ENCODE measurements at regions not wholly inside any gene's neighbourhood (a gene's known extent, or its start where the extent isn't known, plus 50 kb on each side); places are given as distances from the start of the nearest gene placed in this dataset.
"Not testable (repeated sequence)": the region's sequence is repeated elsewhere in the genome, so short reads cannot be mapped to it uniquely, and the experiment has no call there.

DNA sequence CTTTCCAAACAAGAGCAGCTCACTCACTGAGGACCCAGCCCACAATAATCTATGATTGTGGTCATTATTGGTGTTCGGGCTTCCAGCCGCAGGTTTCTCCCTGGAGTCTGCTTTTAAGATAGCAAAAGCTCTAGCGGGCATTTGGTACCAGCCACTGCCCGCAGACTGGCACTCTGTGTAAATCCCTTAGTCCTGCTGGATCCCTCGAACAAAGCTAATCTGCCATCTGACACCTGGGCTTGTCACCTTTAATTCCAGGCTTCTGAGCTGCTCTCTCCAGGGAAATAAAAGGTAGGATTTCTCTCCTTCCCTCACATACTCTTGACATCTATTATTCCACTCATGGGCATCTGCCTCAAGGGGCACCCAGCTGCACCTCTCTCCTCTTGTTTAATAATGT, 158.7 kb downstream of the PDCD6IP start:
- Mint-ChIP-seq H3K4me3 (ENCODE audit: unreplicated experiment) (no peak overlapping the region), H3K4me1 (ENCODE audit: low read depth) (peaks cover 3% of the 10 kb centered on the region), H3K36me3 (ENCODE audit: low read depth) (no peaks in the 10 kb centered on the region), H3K9me3 (ENCODE audit: low read depth) (peaks cover 2% of the 10 kb centered on the region), H3K27me3 (ENCODE audit: low read depth) (peaks cover 11% of the 10 kb centered on the region), H3K27ac (ENCODE audit: unreplicated experiment) (no peak overlapping the region)
- no peak for DNase-seq (ENCODE audit: low spot score)
- TF ChIP-seq, protein P1, sequence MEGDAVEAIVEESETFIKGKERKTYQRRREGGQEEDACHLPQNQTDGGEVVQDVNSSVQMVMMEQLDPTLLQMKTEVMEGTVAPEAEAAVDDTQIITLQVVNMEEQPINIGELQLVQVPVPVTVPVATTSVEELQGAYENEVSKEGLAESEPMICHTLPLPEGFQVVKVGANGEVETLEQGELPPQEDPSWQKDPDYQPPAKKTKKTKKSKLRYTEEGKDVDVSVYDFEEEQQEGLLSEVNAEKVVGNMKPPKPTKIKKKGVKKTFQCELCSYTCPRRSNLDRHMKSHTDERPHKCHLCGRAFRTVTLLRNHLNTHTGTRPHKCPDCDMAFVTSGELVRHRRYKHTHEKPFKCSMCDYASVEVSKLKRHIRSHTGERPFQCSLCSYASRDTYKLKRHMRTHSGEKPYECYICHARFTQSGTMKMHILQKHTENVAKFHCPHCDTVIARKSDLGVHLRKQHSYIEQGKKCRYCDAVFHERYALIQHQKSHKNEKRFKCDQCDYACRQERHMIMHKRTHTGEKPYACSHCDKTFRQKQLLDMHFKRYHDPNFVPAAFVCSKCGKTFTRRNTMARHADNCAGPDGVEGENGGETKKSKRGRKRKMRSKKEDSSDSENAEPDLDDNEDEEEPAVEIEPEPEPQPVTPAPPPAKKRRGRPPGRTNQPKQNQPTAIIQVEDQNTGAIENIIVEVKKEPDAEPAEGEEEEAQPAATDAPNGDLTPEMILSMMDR (IDR thresholded peaks at IDR 0.05) = no peak

DNA sequence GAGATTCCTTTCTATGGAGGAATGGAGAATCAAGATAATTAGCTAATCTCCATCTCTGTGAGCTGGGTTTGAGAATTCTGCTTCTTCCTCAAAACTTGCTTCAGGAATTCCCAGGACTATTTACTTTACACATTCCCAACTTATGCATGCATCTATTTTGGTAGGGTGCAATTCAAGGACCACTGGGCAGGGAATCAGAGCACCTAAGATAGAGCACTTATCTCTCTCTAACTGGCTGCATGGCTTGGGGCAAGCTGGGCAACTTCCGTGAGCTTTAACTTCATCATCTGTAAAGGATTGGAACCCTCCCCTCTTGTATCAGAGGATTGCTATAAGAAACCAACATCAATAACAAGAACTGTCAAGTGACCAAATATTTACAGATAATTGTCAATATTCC, 160.2 kb downstream of the PDCD6IP start:
- H3K27ac Mint-ChIP-seq (ENCODE audit: unreplicated experiment) = no peak overlapping the region
- no peaks in the 10 kb centered on the region for H3K36me3 Mint-ChIP-seq (ENCODE audit: low read depth)
- H3K4me1 Mint-ChIP-seq (ENCODE audit: low read depth) = peaks cover 3% of the 10 kb centered on the region
- TF ChIP-seq, protein P1 (IDR thresholded peaks at IDR 0.05) = no peak
- H3K27me3 Mint-ChIP-seq (ENCODE audit: low read depth) = peaks cover 9% of the 10 kb centered on the region
- peaks cover 14% of the 10 kb centered on the region for H3K9me3 Mint-ChIP-seq (ENCODE audit: low read depth)
- DNase-seq (ENCODE audit: low spot score) = no peak
- no peak overlapping the region for H3K4me3 Mint-ChIP-seq (ENCODE audit: unreplicated experiment)

DNA sequence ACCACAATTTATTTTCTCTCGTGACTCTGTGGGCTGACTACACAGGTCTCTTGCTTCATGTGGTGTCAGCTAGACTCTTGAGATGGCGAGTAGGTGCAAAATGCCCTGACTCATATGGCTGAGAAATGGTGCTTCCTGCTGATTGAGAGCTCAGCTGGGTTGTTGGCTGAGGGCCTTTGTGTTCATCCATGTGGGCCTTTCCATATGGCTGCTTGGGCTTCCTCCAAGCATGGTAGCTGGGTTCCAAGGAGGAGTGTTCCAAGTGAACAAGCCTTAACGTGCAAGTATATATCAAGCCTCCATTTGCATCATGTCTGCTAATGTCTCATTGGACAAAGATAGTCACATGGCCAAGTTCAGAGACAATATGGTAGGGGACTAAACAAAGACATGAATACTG, 164.0 kb downstream of the PDCD6IP start:
- Mint-ChIP-seq H3K4me1 (ENCODE audit: low read depth) (peaks cover 3% of the 10 kb centered on the region), H3K9me3 (ENCODE audit: low read depth) (peaks cover 21% of the 10 kb centered on the region), H3K36me3 (ENCODE audit: low read depth) (peaks cover 1% of the 10 kb centered on the region), H3K27ac (ENCODE audit: unreplicated experiment) (no peak overlapping the region), H3K27me3 (ENCODE audit: low read depth) (peaks cover 15% of the 10 kb centered on the region), H3K4me3 (ENCODE audit: unreplicated experiment) (no peak overlapping the region)
- TF ChIP-seq, protein P1 (IDR thresholded peaks at IDR 0.05) = no peak
- DNase-seq (ENCODE audit: low spot score) = no peak

DNA sequence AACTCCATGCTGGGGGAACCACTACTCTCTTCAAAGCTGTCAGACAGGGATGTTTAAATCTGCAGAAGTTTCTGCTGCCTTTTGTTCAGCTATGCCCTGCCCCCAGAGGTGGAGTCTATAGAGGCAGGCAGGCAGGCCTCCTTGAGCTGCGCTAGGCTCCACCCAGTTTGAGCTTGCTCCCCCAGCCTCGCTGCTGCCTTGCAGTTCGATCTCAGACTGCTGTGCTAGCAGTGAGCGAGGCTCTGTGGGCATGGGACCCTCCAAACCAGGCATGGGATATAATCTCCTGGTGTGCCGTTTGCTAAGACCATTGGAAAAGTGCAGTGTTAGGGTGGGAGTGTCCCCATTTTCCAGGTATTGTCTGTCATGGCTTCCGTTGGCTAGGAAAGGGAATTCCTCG, 171.8 kb downstream of the PDCD6IP start:
- H3K27ac Mint-ChIP-seq (ENCODE audit: unreplicated experiment); H3K4me3 Mint-ChIP-seq (ENCODE audit: unreplicated experiment); DNase-seq (ENCODE audit: low spot score); H3K4me1 Mint-ChIP-seq (ENCODE audit: low read depth): not testable (repeated sequence)
- peaks cover 39% of the 10 kb centered on the region for H3K27me3 Mint-ChIP-seq (ENCODE audit: low read depth)
- peaks cover 26% of the 10 kb centered on the region for H3K9me3 Mint-ChIP-seq (ENCODE audit: low read depth)
- H3K36me3 Mint-ChIP-seq (ENCODE audit: low read depth) = peaks cover 12% of the 10 kb centered on the region

DNA sequence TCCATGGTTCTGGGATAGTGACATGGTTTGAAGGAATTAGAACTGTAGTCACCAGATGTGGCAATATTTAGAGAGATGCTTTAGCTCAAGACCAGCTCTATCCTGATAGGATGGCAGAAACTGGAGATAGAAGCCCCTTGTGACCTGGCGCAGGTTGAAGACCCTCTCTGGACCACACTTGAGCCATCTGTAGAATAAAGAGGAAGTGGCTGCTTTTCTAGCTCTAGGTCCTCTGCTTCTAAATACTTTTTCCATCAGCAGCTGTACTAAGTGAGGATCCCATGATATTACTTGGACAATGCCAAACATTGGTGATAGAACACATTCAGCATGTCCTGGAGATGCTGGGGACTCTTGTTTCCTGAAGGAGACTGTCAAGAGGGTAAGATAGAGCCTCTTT, 172.6 kb downstream of the PDCD6IP start:
- Mint-ChIP-seq H3K4me1 (ENCODE audit: low read depth) (no peaks in the 10 kb centered on the region), H3K27ac (ENCODE audit: unreplicated experiment) (no peak overlapping the region), H3K27me3 (ENCODE audit: low read depth) (peaks cover 36% of the 10 kb centered on the region), H3K9me3 (ENCODE audit: low read depth) (peaks cover 28% of the 10 kb centered on the region), H3K4me3 (ENCODE audit: unreplicated experiment) (no peak overlapping the region), H3K36me3 (ENCODE audit: low read depth) (peaks cover 13% of the 10 kb centered on the region)
- no peak for DNase-seq (ENCODE audit: low spot score)
- TF ChIP-seq, protein P1 (IDR thresholded peaks at IDR 0.05) = no peak

DNA sequence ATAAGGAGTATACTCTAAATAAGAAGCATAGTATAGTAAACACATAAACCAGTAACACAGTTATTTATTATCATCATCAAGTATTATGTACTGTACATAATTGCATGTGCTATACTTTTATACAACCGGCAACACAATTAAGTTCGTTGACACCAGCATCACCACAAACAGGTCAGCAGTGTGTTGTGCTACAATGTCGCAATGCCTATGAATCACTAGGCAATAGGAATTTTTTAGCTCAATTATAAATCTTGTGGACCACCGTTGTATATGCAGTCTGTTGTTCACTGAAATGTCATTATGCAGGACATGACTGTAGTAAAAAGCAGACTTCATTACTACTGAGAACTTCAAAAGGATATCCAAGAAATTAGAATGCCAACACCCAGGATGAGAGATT, 177.0 kb downstream of the PDCD6IP start:
- Mint-ChIP-seq H3K27ac (ENCODE audit: unreplicated experiment) (no peak overlapping the region), H3K9me3 (ENCODE audit: low read depth) (peaks cover 15% of the 10 kb centered on the region), H3K36me3 (ENCODE audit: low read depth) (peaks cover 8% of the 10 kb centered on the region), H3K27me3 (ENCODE audit: low read depth) (peaks cover 6% of the 10 kb centered on the region), H3K4me1 (ENCODE audit: low read depth) (peaks cover 4% of the 10 kb centered on the region), H3K4me3 (ENCODE audit: unreplicated experiment) (no peak overlapping the region)
- TF ChIP-seq, protein P1 (IDR thresholded peaks at IDR 0.05) = no peak
- DNase-seq (ENCODE audit: low spot score) = no peak
